Astrocyte of the spinal cord (primary cell): ENCODE measurements at regions not wholly inside any gene's neighbourhood (a gene's known extent, or its start where the extent isn't known, plus 50 kb on each side); places are given as distances from the start of the nearest gene placed in this dataset.
A peak's percentile ranks its signal among the peaks of the same experiment; 100 is the strongest.

Experiments used
- DNase-seq: peaks from one replicate; pipeline ENCODE4 v3.0.0; 2011; ENCODE audit warnings: low read depth, low spot score
- H3K4me3 ChIP-seq: 2 replicates; pipeline ENCODE4 v1.5.1; 2011; ENCODE audit warnings: low read depth, mild to moderate bottlenecking, low read length, moderate library complexity
- in situ Hi-C: cut with HindIII; loops from 2 replicates; pipeline ENCODE4 v1.10.0; 2017; ENCODE audit warnings: low sequenced_read_pairs
- TF ChIP-seq, protein P1 (sequence below): IDR thresholded peaks from 2 replicates; pipeline ENCODE4 v1.5.1; 2012; ENCODE audit warnings: low read depth, mild to moderate bottlenecking, low read length, inconsistent platforms

- no peak overlapping the region for H3K4me3 ChIP-seq
- no peak for DNase-seq
- in situ Hi-C loops, result no loop called here
- TF ChIP-seq, protein P1, sequence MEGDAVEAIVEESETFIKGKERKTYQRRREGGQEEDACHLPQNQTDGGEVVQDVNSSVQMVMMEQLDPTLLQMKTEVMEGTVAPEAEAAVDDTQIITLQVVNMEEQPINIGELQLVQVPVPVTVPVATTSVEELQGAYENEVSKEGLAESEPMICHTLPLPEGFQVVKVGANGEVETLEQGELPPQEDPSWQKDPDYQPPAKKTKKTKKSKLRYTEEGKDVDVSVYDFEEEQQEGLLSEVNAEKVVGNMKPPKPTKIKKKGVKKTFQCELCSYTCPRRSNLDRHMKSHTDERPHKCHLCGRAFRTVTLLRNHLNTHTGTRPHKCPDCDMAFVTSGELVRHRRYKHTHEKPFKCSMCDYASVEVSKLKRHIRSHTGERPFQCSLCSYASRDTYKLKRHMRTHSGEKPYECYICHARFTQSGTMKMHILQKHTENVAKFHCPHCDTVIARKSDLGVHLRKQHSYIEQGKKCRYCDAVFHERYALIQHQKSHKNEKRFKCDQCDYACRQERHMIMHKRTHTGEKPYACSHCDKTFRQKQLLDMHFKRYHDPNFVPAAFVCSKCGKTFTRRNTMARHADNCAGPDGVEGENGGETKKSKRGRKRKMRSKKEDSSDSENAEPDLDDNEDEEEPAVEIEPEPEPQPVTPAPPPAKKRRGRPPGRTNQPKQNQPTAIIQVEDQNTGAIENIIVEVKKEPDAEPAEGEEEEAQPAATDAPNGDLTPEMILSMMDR, result no peak
Measured at GRCh38 chr20:53699085-53699674, 105.5 kb upstream of the ZNF217 start.

DNA sequence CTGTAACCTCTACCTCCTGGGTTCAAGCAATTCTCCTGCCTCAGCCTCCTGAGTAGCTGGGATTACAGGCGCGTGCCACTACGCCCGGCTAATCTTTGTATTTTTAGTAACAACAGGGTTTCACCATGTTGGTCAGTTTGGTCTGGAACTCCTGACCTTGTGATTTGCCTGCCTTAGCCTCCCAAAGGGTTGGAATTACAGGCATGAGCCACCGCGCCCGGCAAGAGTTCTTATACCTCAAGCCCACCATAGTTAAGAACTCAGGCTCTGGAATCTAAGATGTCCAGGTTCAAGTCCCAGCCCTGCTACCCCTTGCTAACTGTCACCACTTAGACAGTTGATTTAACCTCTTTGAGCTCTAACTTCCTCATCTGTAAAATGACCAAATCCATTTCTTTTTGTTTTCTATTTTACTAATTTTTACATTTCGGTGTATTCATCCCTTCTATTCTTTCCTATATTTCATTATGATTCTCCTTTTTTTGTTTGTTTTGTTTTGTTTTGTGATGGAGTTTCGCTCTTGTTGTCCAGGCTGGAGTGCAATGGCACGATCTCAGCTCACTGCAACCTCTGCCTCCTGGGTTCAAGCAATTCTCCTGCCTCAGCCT lies 104.8 kb upstream of the ZNF217 start:
- in situ Hi-C loops, result no loop called here
- no peak for DNase-seq
- TF ChIP-seq, protein P1, result no peak
- no peak overlapping the region for H3K4me3 ChIP-seq

DNA sequence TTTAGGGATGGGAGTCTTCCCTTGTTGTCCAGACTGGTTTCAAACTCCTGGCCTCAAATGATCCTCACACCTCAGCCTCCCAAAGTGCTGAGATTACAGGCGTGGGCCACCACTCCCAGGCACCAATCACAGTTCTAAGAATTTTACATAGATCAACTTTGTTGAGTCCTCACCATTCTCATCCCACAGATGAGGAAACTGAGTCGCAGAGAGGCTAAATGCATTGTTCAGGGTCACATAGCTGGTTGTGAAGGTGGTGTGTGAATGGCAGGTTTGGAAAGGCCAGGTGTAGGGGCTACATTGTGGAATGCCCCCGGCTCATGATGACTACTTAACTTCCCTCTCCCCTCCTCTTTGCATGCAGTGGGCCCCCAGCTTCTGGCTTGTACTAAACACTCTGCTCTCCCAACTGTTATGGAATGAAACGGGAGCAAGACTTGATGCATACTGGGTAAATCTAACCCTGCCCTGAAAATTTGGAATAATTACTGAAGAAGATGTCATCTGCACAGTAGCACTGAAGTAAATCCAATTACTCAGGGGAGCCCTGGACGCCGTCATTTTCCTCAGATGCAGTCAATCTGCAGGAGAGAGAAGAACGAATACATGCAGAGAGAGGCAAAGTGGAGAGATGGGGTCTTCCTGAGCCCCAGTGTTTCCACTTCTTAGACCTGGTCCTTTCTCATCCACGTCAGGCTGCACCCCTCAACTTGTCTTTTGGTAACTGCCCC lies 102.3 kb upstream of the ZNF217 start:
- DNase-seq, result no peak
- in situ Hi-C loops, result no loop called here
- no peak overlapping the region for H3K4me3 ChIP-seq
- TF ChIP-seq, protein P1, result no peak

DNA sequence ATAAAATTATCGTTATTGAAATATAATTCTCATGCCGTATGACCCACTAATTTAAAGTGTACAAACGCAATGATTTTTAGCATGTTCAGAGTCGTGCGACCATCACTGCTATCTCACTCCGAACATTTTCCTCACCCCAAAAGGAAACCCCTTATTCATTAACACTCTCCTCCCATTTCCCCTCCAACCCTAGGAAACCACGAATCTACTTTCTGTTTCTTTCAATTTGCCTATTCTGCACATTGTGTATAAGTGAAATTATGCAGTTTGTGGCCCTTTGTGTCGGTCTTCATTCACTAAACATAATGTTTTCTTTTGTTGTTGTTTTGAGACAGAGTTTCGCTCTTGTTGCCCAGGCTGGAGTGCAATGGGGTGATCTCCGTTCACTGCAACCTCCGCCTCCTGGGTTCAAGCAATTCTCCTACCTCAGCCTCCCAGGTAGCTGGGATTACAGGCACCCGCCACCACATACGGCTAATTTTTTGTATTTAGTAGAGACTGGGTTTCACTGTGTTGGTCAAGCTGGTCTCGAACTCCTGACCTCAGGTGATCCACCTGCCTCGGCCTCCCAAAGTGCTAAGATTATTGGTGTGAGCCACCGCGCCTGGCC lies 99.7 kb upstream of the ZNF217 start:
- no peak overlapping the region for H3K4me3 ChIP-seq
- TF ChIP-seq, protein P1, result no peak
- in situ Hi-C loops, result no loop called here
- DNase-seq, result no peak

DNA sequence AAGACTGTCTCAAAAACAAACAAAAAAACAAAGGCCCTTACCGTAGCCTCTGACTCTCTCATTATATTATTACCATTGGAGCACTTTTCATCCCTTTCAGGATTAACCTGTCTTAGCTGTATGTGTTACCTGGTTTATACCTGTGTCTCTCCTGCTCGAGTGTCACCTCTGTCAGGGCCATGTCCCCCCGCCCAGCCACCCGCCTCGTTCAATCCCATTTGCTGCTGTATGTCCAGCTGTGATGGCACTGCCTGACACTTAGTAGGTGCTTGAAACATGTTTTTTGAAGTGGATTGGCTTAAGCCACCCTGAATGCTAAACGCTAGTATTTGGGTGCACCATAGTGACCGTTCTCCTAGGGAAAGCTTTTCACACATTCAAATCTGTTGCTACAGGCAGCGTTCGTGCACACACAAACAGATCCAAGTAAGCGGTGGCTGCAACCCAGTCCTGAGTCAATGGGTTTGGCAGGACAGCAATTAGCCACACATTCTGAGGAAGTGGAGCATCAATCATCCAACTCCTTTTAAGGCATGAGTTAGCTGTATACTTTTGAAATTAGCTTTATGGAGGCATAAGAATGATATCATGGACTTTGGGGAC lies 98.9 kb upstream of the ZNF217 start:
- H3K4me3 ChIP-seq, result no peak overlapping the region
- in situ Hi-C loops, result no loop called here
- peak; percentile 86 for DNase-seq
- TF ChIP-seq, protein P1, result no peak

DNA sequence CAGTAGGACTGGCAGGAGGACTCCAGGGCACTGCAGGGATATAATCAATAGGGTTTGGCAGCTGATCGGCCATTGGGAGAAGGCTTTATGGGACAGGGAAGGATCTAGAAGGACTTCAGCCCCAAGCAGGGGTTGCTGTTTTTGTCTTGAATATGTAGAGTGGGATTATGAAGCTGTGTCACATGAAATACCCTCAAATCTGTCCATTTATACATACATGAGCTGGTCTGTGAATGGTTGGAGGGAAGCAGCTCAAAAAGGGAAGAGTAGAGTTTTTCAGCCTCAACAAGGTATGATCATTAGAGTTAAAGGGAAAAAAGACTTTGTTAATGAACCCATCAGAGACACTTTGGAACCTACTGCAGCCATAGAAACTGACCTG lies 98.2 kb upstream of the ZNF217 start:
- TF ChIP-seq, protein P1, result no peak
- H3K4me3 ChIP-seq, result no peak overlapping the region
- in situ Hi-C loops, result no loop called here
- no peak for DNase-seq
